Hypothalamus (tissue), 51 donors: ENCODE measurements at regions not wholly inside any gene's neighbourhood (a gene's known extent, or its start where the extent isn't known, plus 50 kb on each side); places are given as distances from the start of the nearest gene placed in this dataset.
"Not testable (repeated sequence)": the region's sequence is repeated elsewhere in the genome, so short reads cannot be mapped to it uniquely, and the experiment has no call there.

ENCODE experiments used
- DNase-seq, 51 donors: peaks; one replicate each; lab custom pipeline; 2025; lab: John Stamatoyannopoulos, UW

- DNase-seq = no peak
These were observed 119.5 kb upstream of the JADE1 start for GRCh38 chr4:128690011-128690410.

GRCh38 chr4:128688846-128689437 lies 120.6 kb upstream of the JADE1 start:
- no peak for DNase-seq

- DNase-seq = no peak
These were observed 121.3 kb upstream of the JADE1 start for GRCh38 chr4:128688033-128688721.

- DNase-seq = no peak
These were observed 122.7 kb upstream of the JADE1 start for GRCh38 chr4:128686810-128687209.

- no peak for DNase-seq
These were observed 123.5 kb upstream of the JADE1 start for GRCh38 chr4:128686032-128686465.

- no peak for DNase-seq
These were observed 125.5 kb upstream of the JADE1 start for GRCh38 chr4:128684016-128684415.

- no peak for DNase-seq
These were observed 126.4 kb upstream of the JADE1 start for GRCh38 chr4:128682942-128683666.

- no peak for DNase-seq
These were observed 133.4 kb upstream of the JADE1 start for GRCh38 chr4:128676095-128676494.

GRCh38 chr4:128675083-128675482 lies 134.4 kb upstream of the JADE1 start:
- DNase-seq = no peak

GRCh38 chr4:128673159-128673558 lies 136.3 kb upstream of the JADE1 start:
- DNase-seq = not testable (repeated sequence)

- not testable (repeated sequence) for DNase-seq
These were observed 136.9 kb upstream of the JADE1 start for GRCh38 chr4:128672596-128672995.

- no peak for DNase-seq
These were observed 139.0 kb upstream of the JADE1 start for GRCh38 chr4:128670513-128670912.

- DNase-seq = peak in 1 of 51 donors; percentile 21
These were observed 140.9 kb upstream of the JADE1 start for GRCh38 chr4:128668566-128668965.

GRCh38 chr4:128665514-128665913 lies 144.0 kb upstream of the JADE1 start:
- no peak for DNase-seq

GRCh38 chr4:128663325-128663724 lies 146.2 kb upstream of the JADE1 start:
- DNase-seq = no peak

GRCh38 chr4:128661479-128661878 lies 148.0 kb upstream of the JADE1 start:
- DNase-seq = no peak

- DNase-seq = peak in 2 of 51 donors; percentile 26 to 33
These were observed 148.9 kb upstream of the JADE1 start for GRCh38 chr4:128660361-128661215.

- no peak for DNase-seq
These were observed 151.3 kb upstream of the JADE1 start for GRCh38 chr4:128658214-128658631.

- DNase-seq = no peak
These were observed 151.9 kb upstream of the JADE1 start for GRCh38 chr4:128657638-128658037.

- DNase-seq = no peak
These were observed 155.0 kb upstream of the JADE1 start for GRCh38 chr4:128654465-128654864.
